CD1c-positive myeloid dendritic cell (primary cell): ENCODE measurements at regions not wholly inside any gene's neighbourhood (a gene's known extent, or its start where the extent isn't known, plus 50 kb on each side); places are given as distances from the start of the nearest gene placed in this dataset.
"Not testable (repeated sequence)": the region's sequence is repeated elsewhere in the genome, so short reads cannot be mapped to it uniquely, and the experiment has no call there.

Experiments
- DNase-seq: peaks from one replicate; pipeline ENCODE4 v3.0.0-alpha.2; 2016; ENCODE audit errors: extremely low spot score

DNA sequence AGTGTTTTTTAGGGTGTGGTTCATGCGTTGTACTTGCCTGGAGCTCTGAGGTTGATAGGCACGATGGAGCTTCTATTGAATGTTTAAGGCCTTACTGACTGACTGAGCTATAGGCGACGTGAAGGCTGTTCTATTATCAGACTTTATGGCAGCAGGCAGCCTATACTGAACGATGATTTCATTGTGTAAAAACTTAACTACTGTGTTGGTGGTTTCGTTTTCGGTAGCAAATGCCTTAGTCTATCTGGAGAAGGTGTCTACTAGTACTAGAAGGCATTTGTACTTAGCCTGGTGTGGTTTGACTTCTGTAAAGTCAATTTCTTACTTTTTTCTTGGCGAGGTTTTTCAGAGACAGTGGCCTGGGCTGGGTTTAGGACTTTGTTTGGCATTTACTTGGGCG is 194.4 kb downstream of the OTOP1 start:
- not testable (repeated sequence) for DNase-seq

DNA sequence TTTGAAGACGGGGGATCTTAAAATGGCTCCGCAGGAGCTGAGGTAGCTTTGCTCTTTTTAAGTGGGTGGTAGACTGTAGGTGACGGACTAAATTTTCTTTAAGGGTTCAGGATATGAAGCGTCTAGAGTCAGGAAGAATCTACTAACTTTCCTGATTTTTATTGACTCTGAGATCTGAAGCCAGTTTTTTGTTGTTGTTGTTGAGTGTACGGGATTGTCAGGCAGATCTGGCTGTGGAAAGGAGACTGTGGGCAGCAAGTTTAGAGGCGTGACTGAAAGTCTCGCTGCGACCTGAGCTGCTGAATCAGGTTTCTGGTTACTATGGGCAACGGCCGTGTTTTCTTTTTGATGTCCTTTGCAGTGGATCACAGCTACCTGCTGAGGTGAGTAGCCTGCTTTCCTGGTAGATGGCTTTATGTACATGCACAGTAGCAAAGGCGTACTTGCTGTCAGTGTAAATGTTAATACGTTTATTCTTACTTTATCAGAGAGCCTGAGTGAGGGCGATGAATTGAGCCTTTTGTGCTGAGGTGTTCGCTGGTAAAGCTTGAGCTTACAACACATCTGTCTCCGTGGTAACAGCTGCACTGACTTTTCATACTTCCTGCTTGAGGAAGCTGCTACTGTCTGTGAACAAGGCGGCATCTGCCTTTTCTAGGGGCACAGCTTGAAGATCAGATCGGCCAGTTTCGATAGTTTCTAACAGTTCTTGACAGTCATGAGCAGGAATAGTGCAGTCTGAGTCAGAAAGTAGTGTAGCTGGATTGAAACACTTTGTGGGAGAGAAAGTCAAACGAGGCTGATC is 193.7 kb downstream of the OTOP1 start:
- DNase-seq: not testable (repeated sequence)

DNA sequence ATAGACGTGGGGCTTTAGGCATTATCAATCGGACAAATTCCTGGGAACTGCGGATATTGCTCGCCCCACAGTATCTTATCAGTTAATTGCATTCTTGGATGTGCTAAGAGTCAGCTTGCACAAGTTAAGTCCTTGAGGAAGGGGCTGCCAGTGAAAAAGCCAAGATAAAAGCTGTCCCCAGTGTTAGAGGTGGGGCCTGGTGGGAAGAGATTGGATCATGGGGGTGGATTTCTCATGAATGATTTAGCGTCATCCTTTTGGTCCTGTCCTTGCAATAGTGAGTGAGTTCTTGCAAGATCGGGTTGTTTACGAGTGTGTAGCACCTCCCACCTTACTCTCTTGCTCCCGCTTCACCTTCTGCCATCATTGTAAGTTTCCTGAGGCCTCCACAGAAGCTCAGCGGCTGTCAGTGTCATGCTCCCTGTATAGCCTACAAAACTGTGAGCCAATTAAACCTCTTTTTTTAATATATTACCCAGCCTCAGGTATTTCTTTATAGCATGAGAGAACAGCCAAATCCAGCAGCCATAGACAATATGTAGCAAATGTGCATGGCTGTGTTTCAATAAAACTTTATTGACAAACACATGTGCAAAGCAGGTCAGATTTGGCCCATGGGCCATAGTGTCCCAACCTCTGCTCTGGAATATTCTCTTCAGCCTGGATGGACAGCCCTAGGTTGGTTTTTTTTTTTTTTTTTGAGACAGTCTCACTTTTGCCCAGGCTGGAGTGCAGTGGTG is 189.2 kb downstream of the OTOP1 start:
- not testable (repeated sequence) for DNase-seq

DNA sequence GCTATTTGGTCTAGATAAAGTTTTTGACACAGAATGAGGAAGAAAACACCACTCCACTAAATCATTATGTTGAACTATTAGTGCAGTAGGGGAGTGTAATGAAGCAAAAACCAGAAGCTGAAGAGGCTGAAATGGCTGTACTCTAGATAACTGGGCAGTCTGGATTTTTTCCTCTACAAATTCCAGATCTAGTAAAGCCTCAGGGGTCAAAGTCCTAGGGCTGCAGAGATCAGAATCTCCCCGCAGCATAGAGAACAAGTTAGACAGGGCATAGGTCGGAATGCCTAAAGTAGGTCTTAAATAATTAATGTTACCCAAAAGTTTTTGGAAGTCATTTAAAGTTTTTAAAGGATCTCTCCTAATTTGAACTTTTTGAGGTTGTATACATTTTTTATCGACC is 180.9 kb downstream of the OTOP1 start:
- DNase-seq: not testable (repeated sequence)

DNA sequence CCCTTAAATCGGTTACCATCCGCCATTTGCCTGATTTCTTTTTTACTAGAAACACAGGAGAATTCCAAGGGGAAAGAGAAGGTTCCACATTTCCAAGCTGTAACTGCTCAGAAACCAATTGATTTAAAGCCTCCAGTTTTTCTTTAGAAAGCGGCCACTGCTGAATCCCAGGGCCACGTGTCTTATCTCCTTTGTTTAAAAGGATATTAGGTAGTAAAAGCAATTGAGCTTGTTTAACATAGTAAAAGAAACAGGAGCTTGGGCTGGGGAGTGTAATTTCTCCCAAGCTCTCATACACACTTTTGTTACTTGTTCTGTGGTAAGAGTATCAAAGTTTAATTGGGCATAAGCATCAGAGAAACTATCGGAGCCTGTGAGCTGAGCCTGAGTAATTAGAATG is 180.0 kb downstream of the OTOP1 start:
- not testable (repeated sequence) for DNase-seq

DNA sequence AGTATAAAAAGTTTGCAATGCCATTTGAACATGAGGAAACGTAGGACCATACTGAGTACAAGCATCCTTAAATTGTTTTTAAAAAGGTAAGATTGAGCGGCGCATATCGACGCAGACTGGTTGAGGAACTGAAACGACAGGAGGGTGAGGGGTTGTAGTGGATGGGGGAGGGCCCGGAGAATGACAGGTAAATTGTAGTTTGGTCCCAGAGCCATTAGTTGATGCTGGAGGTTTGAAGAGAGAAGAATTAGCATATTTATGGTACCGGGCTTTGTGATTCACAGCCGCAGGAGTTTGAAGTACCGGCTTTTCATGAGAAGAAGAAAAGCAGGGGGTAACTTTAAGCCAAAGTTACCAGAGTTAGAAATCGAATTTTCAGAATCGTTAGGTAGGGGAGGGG is 179.5 kb downstream of the OTOP1 start:
- DNase-seq: not testable (repeated sequence)

DNA sequence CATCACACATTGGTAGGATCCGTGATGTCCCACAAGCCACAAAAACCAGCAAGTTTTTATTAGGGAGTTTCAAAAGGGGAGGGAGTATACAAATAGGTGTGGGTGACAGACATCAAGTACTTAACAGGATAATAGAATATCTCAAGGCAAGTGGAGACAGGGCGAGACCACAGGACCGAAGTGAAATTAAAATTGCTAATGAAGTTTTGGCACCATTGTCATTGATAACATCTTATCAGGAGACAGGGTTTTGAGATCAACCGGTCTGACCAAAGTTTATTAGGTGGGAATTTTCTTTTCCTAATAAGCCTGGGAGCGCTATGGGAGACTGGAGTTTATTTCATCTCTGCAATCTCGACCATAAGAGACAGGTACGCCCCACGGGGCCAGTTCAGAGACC is 178.5 kb downstream of the OTOP1 start:
- not testable (repeated sequence) for DNase-seq

DNA sequence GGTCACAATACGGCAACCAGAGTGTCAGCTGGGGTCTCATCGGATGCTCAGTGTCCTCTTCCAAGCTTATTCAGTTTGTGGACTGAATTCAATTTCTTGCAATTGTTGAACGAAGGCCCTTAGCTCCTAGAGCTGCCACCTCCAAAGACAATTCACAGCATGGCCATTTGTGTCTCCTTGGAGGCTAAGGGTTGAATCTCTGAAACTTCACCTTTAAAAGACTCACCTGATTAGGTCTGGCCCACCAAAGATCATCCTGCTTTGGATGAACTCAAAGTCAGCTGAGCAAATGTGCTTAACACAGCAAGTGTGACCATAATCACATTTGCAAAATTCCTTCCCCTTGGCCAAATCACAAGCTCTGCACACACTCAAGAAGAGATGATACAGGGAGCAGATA is 175.9 kb downstream of the OTOP1 start:
- not testable (repeated sequence) for DNase-seq

DNA sequence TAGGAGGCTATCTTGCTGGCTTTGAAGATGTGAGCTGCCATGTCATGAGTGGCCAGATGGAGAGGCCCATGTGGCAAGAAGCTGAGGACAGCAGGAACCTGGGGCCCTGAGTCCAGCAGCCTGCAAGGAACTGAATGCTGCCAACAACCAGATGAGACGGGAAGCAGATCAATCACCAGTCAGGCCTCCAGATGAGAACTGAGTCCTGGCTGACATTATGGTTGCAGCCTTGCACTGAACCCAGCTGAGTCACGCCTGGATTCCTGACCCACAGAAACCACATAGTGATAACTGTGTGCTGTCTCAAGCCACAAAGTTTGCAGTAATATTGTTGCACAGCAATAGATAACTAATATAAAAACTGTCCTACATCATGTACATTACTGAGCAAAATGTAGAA is 173.8 kb downstream of the OTOP1 start:
- not testable (repeated sequence) for DNase-seq

DNA sequence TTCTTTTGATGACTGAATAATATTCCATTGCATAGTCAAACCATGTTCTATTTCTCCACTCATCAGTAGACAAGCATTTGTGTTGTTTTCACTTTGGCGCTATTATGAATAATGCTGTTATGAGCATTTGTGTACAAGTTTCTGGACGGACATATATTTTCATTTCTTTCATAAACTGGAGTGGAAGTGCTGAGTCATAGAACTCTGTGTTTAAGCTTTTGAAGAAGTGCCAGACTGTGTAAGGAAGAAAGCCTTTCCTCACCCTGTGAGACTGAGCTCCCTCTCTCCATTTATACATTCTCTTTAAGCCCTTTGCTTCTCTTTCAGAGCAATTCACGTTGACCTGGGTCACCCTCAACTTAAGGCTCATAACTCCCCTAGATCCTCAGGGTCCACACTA is 169.5 kb downstream of the OTOP1 start:
- DNase-seq: not testable (repeated sequence)

DNA sequence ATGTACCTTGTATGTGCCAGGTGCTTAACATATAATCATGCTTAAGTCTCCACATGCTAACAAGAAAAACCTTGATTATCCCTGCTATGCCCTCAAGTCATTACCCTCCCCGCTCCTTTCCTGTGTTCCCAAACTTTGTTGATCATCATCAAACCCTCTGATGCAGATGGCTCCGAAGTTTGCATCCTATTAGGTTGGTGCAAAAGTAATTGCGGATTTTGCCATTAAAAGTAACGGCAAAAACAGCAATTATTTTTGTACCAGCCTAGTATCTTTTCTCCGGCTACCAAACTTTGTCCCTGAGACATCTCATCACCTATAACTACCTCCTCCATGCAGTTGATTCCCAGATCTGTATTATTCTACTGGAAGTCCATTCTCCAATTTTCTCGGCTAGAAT is 142.6 kb downstream of the OTOP1 start:
- DNase-seq: not testable (repeated sequence)

DNA sequence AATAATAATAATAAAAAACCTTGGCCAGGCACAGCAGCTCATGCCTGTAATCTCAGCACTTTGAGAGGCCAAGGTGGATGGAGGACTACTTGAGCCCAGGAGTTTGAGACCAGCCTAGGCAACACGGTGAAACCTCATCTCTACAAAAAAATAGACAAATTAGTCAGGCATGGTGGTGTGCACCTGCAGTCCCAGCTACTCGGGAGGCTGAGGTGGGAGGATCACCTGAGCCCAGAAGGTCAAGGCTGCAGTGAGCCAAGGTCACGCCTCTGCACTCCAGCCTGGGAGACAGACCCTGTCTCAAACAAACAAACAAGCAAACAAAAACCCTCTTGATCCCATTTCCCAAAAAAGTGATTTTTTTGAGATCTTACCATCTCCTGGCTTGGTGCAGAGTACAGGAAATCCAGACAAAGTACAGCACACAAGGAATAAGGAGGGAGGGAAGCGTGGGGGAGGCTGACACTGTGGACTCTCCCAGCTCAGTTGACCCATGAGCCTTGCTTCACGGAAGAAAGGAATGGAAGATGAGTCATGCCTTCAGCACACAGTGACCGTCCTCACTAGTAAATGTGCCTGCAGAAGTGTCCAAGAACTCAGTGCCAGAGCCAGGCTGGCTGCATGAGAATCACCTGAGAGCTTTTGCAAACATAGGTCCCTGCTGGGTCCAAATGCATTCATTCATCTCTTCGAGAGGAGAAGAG is 136.9 kb downstream of the OTOP1 start:
- not testable (repeated sequence) for DNase-seq

DNA sequence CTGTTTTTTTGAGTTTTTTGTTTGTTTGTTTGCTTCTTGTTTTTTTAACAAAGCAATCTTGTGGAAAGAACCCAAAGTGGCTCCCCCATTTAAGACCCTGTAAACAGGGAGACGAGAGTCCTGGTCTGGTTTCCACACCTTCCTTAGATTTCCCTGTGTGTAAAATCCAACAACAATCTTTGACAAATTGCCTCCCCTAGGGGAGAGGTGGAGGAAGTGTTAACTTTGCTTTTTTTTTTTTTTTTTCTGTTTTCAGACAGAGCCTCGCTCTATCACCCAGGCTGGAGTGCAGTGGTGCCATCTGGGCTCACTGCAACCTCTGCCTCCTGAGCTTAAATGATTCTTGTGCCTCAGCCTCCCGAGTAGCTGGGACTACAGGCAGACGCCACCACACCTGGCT is 136.0 kb downstream of the OTOP1 start:
- DNase-seq: not testable (repeated sequence)

DNA sequence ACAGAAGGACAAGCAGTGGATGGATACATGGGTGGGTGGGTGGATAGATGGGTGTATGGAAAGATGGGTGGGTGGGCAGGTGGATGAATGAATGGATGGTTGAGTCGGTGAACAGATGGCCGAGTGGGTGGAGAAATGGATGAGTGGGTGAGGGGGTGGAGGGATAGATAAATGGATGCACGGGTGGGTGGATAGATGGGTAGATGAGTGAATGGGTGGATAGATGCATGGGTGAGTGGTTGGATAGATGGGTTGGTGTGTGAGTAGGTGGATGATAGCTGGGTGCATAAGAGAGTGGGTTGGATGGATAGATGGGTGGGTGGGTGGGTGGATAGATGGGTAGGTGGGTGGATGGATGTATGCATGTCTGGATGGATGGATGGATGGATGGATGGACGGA is 134.6 kb downstream of the OTOP1 start:
- not testable (repeated sequence) for DNase-seq

DNA sequence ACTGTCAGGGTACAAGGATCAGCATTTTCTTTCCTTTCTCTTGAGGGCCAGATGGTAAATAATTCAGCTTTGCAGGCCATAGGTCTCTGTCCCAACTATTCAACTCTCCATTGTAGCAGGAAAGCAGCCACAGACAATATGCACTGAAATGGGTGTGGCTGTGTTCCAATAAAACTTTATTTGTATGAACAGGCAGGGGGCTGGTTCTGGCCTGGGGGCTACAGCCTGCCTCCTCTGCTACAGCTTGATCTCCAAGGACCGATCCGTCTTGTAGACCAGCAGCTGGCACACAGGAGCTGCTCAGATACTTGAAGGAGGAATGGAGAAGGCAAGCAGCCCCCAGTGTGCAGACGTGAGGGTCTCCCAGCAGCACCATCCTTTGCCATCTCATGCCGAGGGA is 127.1 kb downstream of the OTOP1 start:
- not testable (repeated sequence) for DNase-seq

DNA sequence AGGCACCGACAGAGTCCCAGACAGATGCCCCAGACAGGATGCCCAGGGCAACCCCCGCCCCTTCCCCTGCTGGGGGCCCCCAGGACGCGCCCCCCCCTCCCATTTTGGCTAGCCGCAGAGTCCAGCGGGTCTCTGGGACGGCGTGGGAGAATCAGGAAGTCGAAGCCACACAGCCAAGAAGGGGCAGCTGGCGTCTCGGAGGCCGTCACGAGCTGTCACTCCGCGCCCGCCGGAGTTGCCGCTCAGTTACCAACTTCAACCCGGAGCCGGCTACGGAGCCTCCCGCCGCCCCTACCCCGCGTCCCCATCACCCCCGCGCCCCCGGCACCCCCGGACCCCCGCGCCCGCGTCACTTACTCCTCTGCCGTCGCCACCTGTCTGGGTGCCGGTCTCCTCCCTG is 119.8 kb downstream of the OTOP1 start:
- peak; percentile 10 for DNase-seq

DNA sequence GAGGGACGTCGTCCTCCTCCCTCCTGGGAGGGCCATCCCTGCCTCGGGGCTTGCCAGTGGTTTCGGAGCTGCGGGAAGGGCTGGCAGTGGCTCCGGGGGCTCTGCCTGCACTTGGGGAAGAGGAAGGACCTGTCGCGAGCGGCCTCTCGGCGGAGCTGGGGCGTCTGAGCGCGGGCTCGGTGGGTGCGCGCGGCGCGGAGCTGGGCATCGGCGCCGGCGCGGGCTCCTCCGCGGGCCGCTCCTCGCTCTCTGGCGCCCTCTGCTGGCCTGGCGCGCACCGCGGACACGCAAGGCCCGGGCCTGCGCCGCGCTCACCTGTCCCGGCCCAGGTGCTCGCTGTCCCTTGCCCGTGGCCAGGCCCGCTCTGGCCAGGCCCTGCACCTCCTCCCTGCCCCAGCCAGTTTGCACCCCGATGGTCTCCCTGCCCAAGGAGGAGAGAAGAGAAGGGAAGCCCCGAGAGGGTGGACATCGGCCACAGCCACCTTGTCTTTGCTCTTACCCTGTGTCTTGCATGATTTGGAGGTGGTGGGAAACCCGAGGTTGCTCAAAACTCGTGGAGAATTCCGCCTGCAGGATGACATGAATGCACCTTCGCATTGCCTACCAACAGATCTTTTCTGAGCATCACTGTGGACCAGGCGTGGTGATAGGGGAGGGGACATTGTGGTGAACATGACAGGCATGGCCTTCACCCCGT is 119.2 kb downstream of the OTOP1 start:
- DNase-seq: peak; percentile 57

DNA sequence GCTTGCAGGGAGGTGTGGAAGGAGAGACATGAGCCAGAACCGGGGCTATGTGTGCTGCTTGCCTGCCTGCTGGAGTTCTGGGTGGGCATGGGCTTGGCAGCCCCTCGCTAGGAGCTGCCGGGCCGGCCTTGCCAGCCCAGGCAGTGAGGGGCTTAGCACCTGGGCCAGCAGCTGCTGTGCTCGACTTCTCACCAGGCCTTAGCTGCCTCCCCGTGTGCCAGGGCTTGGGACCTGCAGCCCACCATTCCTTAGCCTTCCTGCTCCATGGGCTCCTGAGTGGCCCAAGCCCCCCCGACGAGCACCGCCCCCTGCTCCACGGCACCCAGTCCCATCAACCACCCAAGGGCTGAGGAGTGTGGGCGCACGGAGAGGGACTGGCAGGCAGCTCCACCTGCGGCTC is 111.3 kb downstream of the OTOP1 start:
- not testable (repeated sequence) for DNase-seq

DNA sequence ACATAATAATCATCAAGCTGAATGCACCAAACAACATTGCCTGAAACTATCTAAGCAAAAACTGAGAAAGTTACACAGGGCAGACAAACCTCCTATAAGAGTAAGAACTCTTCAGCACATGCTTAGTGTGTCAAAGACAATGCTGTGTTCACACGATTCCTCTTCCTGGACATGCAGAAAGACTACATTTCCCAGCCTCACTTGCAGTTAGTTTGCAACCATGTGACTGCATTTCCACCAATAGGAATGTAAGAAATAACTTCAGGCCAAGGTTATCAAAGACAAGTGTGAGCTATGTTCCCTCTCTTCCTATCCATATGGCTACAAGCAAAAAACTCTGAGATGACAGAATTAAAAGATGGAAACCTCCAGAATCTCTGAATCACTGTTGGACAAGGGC is 109.8 kb downstream of the OTOP1 start:
- DNase-seq: peak; percentile 1

DNA sequence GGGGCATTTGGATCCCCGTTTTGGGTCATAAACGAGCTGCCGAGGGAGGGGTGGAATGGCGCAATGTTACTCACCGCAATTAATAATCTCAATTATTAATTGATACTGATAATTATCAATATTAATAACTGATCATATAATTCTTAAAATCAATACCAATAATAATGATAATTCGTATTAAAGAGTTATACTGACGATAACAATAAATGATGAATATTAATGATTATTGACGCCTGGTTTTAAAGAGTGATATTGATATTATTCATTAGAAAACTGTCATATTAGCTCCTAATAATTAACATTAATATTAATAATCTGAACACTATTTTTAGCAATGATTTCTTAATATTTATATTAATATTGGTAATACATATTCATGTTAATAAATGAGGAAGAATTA is 92.4 kb downstream of the OTOP1 start:
- not testable (repeated sequence) for DNase-seq

DNA sequence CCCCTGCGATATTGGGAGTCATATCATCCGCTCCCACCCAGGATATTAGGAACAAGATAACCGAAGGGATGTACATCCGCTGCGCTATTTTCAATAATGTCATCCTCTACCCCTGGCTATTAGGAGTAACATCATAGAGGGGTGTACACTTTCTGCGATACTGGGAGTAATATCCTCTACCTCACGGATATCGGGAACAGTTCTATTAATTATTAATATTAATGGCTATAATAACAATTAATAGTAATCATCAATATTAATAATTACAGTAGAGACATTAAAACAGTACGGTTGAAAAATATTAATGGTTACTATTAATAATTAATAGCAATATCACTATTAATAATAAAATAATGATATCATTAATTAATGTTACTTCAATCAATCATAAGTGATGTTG is 90.1 kb downstream of the OTOP1 start:
- not testable (repeated sequence) for DNase-seq
